Spleen (tissue), 7 donors: ENCODE measurements at regions not wholly inside any gene's neighbourhood (a gene's known extent, or its start where the extent isn't known, plus 50 kb on each side); places are given as distances from the start of the nearest gene placed in this dataset.

Experiments
- POLR2AphosphoS5 ChIP-seq, 3 donors: sonication (generic); formaldehyde crosslinking; IDR thresholded peaks; one replicate each; pipeline ENCODE4 v1.5.1; 2017; ENCODE audit warnings: antibody characterized with exemption in 3 of 3
- TF ChIP-seq, protein P1 (sequence below), 11 experiments: fragments of 200-600 bp in 7 of 11; fragments of 450-650 bp in 4 of 11; sonication (generic) in 4 of 11; IDR thresholded peaks in 8 of 11; conservative IDR thresholded peaks in 3 of 11; 1 replicate in 7 of 11; 2 replicates in 4 of 11; pipeline versions ENCODE4 v1.4.0 to v1.8.0; 2016 to 2021; ENCODE audit warnings: antibody characterized with exemption in 11 of 11, inconsistent platforms in 4 of 11, mild to moderate bottlenecking in 1 of 11
- donor health status: DM: no; HTN: no; CAD: no; lungs with moderate emphysema.
- donor health status: DM: no; HTN: no; CAD: no.
- donor health status: DM: no; HTN: no; CAD: no.

DNA sequence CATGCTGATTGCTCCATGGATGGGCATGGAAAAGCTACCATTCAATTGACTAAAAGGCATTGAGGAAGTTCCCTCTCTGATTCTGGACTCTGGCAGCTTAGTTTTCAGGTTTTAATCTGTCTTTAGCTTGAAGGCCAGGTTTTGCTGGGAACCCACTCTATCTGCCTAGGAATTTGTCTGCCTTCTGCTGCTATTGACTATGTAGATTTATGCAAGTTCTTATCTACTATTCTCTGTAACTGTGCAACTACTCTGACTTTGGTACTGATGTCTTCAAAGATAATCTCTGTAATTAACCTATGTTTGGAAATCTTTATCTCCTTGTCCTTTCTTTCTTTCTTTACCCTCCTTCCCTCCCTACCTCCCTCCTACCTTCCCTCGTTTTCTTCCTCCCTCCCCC lies 178.8 kb downstream of the DSEL start:
- TF ChIP-seq, protein P1, sequence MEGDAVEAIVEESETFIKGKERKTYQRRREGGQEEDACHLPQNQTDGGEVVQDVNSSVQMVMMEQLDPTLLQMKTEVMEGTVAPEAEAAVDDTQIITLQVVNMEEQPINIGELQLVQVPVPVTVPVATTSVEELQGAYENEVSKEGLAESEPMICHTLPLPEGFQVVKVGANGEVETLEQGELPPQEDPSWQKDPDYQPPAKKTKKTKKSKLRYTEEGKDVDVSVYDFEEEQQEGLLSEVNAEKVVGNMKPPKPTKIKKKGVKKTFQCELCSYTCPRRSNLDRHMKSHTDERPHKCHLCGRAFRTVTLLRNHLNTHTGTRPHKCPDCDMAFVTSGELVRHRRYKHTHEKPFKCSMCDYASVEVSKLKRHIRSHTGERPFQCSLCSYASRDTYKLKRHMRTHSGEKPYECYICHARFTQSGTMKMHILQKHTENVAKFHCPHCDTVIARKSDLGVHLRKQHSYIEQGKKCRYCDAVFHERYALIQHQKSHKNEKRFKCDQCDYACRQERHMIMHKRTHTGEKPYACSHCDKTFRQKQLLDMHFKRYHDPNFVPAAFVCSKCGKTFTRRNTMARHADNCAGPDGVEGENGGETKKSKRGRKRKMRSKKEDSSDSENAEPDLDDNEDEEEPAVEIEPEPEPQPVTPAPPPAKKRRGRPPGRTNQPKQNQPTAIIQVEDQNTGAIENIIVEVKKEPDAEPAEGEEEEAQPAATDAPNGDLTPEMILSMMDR (IDR thresholded peaks at IDR 0.05 in 8 of 11, conservative IDR thresholded peaks at IDR 0.05 in 3 of 11): no peak
- TF ChIP-seq POLR2AphosphoS5 (IDR thresholded peaks at IDR 0.05): no peak
